ENCODE measurements at regions not wholly inside any gene's neighbourhood (a gene's known extent, or its start where the extent isn't known, plus 50 kb on each side); places are given as distances from the start of the nearest gene placed in this dataset.
"Not testable (repeated sequence)": the region's sequence is repeated elsewhere in the genome, so short reads cannot be mapped to it uniquely, and the experiment has no call there.

DNA sequence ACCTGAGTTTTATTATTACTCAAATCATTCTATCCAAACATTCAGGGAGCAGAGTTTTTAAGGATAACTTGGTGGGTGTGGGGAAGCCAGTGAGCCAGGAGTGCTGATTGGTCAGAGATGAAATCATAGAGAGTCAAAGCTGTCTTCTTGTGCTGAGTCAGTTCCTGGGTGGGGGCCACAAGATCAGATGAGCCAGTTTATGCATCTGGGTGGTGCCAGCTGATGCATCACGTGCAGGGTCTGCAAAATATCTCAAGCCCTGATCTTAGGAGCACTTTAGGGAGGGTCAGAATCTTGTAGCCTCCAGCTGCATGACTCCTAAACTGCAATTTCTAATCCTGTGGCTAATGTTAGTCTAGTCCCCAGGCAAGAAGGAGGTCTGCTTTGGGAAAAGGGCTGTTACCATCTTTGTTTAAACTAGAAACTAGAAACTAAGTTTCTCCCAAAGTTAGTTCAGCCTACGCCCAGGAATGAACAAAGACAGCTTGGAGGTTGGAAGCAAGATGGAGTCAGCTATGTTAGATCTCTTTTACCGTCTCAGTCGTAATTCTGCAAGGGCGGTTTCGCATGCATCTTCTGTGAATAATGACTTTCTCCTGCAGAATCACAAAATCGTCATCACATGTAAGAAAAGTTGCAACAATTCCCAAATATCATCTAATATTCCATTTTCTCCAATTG is 97.5 kb downstream of the ZNF664 start:
- H3K9me3 Mint-ChIP-seq = peaks cover 18% of the 10 kb centered on the region
- H3K36me3 Mint-ChIP-seq = peaks cover 14% of the 10 kb centered on the region
- not testable (repeated sequence) for DNase-seq (ENCODE audit: low spot score in 2 of 2, unreplicated experiment in 2 of 2); H3K27me3 Mint-ChIP-seq (ENCODE audit: low read depth); H3K27ac Mint-ChIP-seq; H3K4me3 Mint-ChIP-seq
- peaks cover 32% of the 10 kb centered on the region for H3K4me1 Mint-ChIP-seq

GRCh38 chr12:124071075-124071443 is 98.0 kb downstream of the ZNF664 start:
- Mint-ChIP-seq H3K4me3 (no peak overlapping the region), H3K27me3 (ENCODE audit: low read depth) (no peaks in the 10 kb centered on the region), H3K4me1 (peaks cover 34% of the 10 kb centered on the region), H3K27ac (peak overlapping the region; percentile 14), H3K9me3 (peaks cover 16% of the 10 kb centered on the region), H3K36me3 (peaks cover 13% of the 10 kb centered on the region)
- DNase-seq (ENCODE audit: low spot score in 2 of 2, unreplicated experiment in 2 of 2) = no peak
- TF ChIP-seq, protein P1, sequence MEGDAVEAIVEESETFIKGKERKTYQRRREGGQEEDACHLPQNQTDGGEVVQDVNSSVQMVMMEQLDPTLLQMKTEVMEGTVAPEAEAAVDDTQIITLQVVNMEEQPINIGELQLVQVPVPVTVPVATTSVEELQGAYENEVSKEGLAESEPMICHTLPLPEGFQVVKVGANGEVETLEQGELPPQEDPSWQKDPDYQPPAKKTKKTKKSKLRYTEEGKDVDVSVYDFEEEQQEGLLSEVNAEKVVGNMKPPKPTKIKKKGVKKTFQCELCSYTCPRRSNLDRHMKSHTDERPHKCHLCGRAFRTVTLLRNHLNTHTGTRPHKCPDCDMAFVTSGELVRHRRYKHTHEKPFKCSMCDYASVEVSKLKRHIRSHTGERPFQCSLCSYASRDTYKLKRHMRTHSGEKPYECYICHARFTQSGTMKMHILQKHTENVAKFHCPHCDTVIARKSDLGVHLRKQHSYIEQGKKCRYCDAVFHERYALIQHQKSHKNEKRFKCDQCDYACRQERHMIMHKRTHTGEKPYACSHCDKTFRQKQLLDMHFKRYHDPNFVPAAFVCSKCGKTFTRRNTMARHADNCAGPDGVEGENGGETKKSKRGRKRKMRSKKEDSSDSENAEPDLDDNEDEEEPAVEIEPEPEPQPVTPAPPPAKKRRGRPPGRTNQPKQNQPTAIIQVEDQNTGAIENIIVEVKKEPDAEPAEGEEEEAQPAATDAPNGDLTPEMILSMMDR (IDR thresholded peaks at IDR 0.05; ENCODE audit: unreplicated experiment) = no peak

DNA sequence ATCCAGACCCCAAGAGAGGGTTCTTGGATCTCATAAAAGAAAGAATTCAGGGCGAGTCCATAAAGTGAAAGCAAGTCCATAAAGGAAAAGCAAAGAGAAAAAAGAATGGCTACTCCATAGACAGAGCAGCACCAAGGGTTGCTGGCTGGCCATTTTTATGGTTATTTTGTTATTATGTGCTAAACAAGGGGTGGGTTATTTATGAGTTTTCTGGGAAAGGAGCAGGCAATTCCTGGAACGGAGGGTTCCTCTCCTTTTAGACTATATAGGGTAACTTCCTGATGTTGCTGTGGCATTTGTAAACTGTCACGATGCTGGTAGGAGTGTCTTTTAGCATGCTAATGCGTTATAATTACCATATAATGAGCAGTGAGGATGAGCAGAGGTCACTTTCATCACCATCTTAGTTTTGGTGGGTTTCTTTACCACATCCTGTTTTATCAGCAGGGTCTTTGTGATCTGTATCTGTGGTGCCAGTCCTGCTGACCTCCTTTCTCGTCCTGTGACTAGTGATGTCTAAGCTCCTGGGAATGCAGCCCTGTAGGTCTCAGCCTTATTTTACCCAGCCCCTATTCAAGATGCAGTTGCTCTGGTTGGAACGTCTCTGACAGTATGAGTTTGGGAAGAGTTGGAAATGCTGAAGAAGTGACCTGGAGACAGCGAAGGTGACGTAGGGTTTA is 100.5 kb downstream of the ZNF664 start:
- Mint-ChIP-seq H3K9me3 (peaks cover 5% of the 10 kb centered on the region), H3K27me3 (ENCODE audit: low read depth) (no peaks in the 10 kb centered on the region), H3K4me3 (no peak overlapping the region), H3K36me3 (peaks cover 2% of the 10 kb centered on the region), H3K27ac (peak overlapping the region; percentile 10), H3K4me1 (peaks cover 43% of the 10 kb centered on the region)
- DNase-seq (ENCODE audit: low spot score in 2 of 2, unreplicated experiment in 2 of 2) = no peak
- TF ChIP-seq, protein P1 (IDR thresholded peaks at IDR 0.05; ENCODE audit: unreplicated experiment) = no peak

DNA sequence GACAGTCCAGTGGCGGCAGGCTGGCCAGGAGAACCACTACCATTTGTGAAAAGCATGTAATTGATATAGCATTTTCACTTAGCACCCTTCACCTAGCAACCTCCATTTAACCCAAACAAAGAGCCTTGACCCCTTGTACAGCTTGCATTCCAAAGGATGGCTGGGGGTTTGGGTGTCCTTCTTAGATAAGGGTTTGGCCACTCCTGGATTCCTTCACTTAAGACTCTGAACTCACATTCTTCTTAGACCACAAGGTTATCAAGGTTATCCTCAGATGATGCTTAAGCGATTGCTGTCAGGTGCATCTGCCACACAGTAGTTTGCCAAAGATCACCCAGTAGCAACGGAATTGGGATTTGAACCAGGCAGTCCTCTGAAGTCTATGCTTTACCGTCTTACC is 102.8 kb downstream of the ZNF664 start:
- Mint-ChIP-seq H3K9me3 (no peaks in the 10 kb centered on the region), H3K4me1 (peaks cover 42% of the 10 kb centered on the region)

DNA sequence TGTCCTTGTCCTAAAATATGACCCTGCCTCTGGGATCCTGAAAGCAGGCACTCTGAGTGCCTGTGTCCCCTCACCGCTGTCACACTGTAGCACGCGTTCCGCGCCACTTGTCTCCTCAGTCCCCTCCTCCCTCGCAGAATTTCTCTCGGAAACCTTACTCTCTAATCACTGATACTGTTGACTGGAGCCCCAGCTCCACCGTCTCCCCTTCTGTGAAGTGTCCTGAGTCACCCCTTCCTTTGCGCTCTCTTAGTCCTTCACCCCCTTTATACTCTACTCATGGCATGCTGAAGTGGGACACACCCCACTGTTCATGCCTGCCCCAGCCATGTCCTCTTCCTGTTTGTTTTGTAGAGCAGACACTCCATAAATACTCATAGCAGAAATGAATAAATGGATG is 104.7 kb downstream of the ZNF664 start:
- no peak for DNase-seq (ENCODE audit: low spot score in 2 of 2, unreplicated experiment in 2 of 2)
- no peaks in the 10 kb centered on the region for H3K36me3 Mint-ChIP-seq
- no peak overlapping the region for H3K4me3 Mint-ChIP-seq
- H3K4me1 Mint-ChIP-seq = peaks cover 32% of the 10 kb centered on the region
- H3K27ac Mint-ChIP-seq = peak overlapping the region; percentile 7
- no peaks in the 10 kb centered on the region for H3K9me3 Mint-ChIP-seq
- no peaks in the 10 kb centered on the region for H3K27me3 Mint-ChIP-seq (ENCODE audit: low read depth)
- TF ChIP-seq, protein P1 (IDR thresholded peaks at IDR 0.05; ENCODE audit: unreplicated experiment) = no peak

More for the DNA sequence above, 102.8 kb downstream of the ZNF664 start:
- no peak for DNase-seq (ENCODE audit: low spot score in 2 of 2, unreplicated experiment in 2 of 2)
- Mint-ChIP-seq H3K27ac (no peak overlapping the region), H3K27me3 (ENCODE audit: low read depth) (no peaks in the 10 kb centered on the region), H3K4me3 (no peak overlapping the region), H3K36me3 (no peaks in the 10 kb centered on the region)
- TF ChIP-seq, protein P1 (IDR thresholded peaks at IDR 0.05; ENCODE audit: unreplicated experiment) = no peak

- Mint-ChIP-seq H3K27ac (no peak overlapping the region), H3K4me3 (no peak overlapping the region), H3K4me1 (peaks cover 22% of the 10 kb centered on the region), H3K36me3 (no peaks in the 10 kb centered on the region), H3K27me3 (ENCODE audit: low read depth) (no peaks in the 10 kb centered on the region), H3K9me3 (no peaks in the 10 kb centered on the region)
- TF ChIP-seq, protein P1 (IDR thresholded peaks at IDR 0.05; ENCODE audit: unreplicated experiment) = no peak
- DNase-seq (ENCODE audit: low spot score in 2 of 2, unreplicated experiment in 2 of 2) = no peak
These were observed 105.8 kb downstream of the ZNF664 start for GRCh38 chr12:124078800-124079199.

All from mesothelial cell of epicardium (in vitro differentiated cells).